ENCODE measurements at regions not wholly inside any gene's neighbourhood (a gene's known extent, or its start where the extent isn't known, plus 50 kb on each side); places are given as distances from the start of the nearest gene placed in this dataset.

DNA sequence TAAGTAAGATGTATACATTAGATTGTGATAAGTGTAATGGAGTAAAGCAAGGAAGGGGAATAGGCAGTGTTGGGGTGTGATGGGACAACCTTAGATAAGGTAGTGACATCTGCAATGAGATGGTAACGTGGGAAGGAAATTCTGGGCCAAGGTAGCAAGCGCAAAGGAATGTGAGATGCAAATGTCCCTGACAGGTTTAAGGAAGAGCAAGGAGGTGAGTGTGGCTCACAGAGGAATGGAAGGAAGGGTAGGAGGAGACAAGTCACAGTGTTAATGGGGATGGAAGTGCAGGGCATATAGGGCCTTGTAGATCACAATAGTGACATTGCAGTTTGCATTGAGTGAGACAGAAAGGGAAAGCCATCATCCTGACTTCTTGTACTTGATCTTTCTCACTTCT, 170.9 kb upstream of the FAM98A start:
- no peak overlapping the region for H3K9ac ChIP-seq (ENCODE audit: low read length)
- no peaks in the 10 kb centered on the region for H4K20me1 ChIP-seq (ENCODE audit: insufficient read depth)
- no peaks in the 10 kb centered on the region for H3K36me3 ChIP-seq (ENCODE audit: insufficient read depth, low read length)

DNA sequence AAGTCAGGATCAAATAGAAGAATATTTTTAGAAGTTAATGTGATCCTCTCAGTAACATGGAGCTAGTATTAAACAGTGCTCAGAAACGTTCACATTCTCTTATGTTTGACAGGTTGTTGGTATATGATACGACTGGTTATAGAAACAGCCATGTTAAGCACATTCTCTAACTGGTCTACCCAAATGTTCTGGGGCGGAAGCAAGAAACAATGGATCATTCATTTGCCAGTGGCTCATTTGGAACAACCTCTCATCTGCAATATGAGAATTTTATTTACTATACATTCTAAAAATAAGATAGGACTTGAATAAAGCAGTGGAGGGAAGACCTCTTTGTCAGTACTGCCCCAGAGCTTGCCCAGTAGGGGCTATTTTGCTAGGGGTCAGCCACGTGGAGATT, 167.1 kb upstream of the FAM98A start:
- H3K9ac ChIP-seq (ENCODE audit: low read length) = no peak overlapping the region

More for the DNA sequence above, 170.9 kb upstream of the FAM98A start:
- no peak overlapping the region for H3K4me3 ChIP-seq (ENCODE audit: low read length)
- no peak overlapping the region for H2AFZ ChIP-seq (ENCODE audit: low read depth, low read length)
- no peaks in the 10 kb centered on the region for H3K9me3 ChIP-seq (ENCODE audit: low read length)
- no peaks in the 10 kb centered on the region for H3K79me2 ChIP-seq (replicated peaks; ENCODE audit: insufficient read depth, low read length)
- no peaks in the 10 kb centered on the region for H3K9me2 ChIP-seq (ENCODE audit: insufficient read depth, low read length)
- H3K27me3 ChIP-seq (ENCODE audit: insufficient read depth, low read depth, low read length) = no peaks in the 10 kb centered on the region
- TF ChIP-seq, protein P1, sequence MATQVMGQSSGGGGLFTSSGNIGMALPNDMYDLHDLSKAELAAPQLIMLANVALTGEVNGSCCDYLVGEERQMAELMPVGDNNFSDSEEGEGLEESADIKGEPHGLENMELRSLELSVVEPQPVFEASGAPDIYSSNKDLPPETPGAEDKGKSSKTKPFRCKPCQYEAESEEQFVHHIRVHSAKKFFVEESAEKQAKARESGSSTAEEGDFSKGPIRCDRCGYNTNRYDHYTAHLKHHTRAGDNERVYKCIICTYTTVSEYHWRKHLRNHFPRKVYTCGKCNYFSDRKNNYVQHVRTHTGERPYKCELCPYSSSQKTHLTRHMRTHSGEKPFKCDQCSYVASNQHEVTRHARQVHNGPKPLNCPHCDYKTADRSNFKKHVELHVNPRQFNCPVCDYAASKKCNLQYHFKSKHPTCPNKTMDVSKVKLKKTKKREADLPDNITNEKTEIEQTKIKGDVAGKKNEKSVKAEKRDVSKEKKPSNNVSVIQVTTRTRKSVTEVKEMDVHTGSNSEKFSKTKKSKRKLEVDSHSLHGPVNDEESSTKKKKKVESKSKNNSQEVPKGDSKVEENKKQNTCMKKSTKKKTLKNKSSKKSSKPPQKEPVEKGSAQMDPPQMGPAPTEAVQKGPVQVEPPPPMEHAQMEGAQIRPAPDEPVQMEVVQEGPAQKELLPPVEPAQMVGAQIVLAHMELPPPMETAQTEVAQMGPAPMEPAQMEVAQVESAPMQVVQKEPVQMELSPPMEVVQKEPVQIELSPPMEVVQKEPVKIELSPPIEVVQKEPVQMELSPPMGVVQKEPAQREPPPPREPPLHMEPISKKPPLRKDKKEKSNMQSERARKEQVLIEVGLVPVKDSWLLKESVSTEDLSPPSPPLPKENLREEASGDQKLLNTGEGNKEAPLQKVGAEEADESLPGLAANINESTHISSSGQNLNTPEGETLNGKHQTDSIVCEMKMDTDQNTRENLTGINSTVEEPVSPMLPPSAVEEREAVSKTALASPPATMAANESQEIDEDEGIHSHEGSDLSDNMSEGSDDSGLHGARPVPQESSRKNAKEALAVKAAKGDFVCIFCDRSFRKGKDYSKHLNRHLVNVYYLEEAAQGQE (IDR thresholded peaks at IDR 0.05; ENCODE audit: borderline replicate concordance) = no peak
- TF ChIP-seq, protein P2, sequence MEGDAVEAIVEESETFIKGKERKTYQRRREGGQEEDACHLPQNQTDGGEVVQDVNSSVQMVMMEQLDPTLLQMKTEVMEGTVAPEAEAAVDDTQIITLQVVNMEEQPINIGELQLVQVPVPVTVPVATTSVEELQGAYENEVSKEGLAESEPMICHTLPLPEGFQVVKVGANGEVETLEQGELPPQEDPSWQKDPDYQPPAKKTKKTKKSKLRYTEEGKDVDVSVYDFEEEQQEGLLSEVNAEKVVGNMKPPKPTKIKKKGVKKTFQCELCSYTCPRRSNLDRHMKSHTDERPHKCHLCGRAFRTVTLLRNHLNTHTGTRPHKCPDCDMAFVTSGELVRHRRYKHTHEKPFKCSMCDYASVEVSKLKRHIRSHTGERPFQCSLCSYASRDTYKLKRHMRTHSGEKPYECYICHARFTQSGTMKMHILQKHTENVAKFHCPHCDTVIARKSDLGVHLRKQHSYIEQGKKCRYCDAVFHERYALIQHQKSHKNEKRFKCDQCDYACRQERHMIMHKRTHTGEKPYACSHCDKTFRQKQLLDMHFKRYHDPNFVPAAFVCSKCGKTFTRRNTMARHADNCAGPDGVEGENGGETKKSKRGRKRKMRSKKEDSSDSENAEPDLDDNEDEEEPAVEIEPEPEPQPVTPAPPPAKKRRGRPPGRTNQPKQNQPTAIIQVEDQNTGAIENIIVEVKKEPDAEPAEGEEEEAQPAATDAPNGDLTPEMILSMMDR (IDR thresholded peaks at IDR 0.05; ENCODE audit: poor library complexity, severe bottlenecking) = no peak
- TF ChIP-seq EZH2 (IDR thresholded peaks at IDR 0.05; ENCODE audit: borderline replicate concordance, insufficient read depth, low read length, poor library complexity, severe bottlenecking) = no peak
- no peak for TF ChIP-seq TAF1 (IDR thresholded peaks at IDR 0.05; ENCODE audit: low read depth)
- TF ChIP-seq SMC3 (conservative IDR thresholded peaks at IDR 0.05; ENCODE audit: poor library complexity) = no peak
- no peak for TF ChIP-seq EP300 (conservative IDR thresholded peaks at IDR 0.05; ENCODE audit: poor library complexity, severe bottlenecking)
- no peak for TF ChIP-seq MXI1 (conservative IDR thresholded peaks at IDR 0.05; ENCODE audit: poor library complexity, severe bottlenecking)
- no peak for TF ChIP-seq POLR2AphosphoS5 (IDR thresholded peaks at IDR 0.05)
- no peak for TF ChIP-seq RAD21 (conservative IDR thresholded peaks at IDR 0.05)
- no peak overlapping the region for H3K27ac ChIP-seq (ENCODE audit: low read length)
- H3K4me2 ChIP-seq (ENCODE audit: low read length) = no peak overlapping the region
- no peaks in the 10 kb centered on the region for H3F3A ChIP-seq (ENCODE audit: insufficient read depth, low read length, poor library complexity, severe bottlenecking)

More for the DNA sequence above, 167.1 kb upstream of the FAM98A start:
- H4K20me1 ChIP-seq (ENCODE audit: insufficient read depth) = no peaks in the 10 kb centered on the region
- no peak overlapping the region for H3K4me2 ChIP-seq (ENCODE audit: low read length)
- H3K79me2 ChIP-seq (replicated peaks; ENCODE audit: insufficient read depth, low read length) = no peaks in the 10 kb centered on the region
- H3K4me3 ChIP-seq (ENCODE audit: low read length) = no peak overlapping the region
- no peaks in the 10 kb centered on the region for H3K9me2 ChIP-seq (ENCODE audit: insufficient read depth, low read length)
- H2AFZ ChIP-seq (ENCODE audit: low read depth, low read length) = no peak overlapping the region
- no peak for TF ChIP-seq TAF1 (IDR thresholded peaks at IDR 0.05; ENCODE audit: low read depth)
- no peak for TF ChIP-seq EP300 (conservative IDR thresholded peaks at IDR 0.05; ENCODE audit: poor library complexity, severe bottlenecking)
- TF ChIP-seq, protein P2 (IDR thresholded peaks at IDR 0.05; ENCODE audit: poor library complexity, severe bottlenecking) = no peak
- TF ChIP-seq EZH2 (IDR thresholded peaks at IDR 0.05; ENCODE audit: borderline replicate concordance, insufficient read depth, low read length, poor library complexity, severe bottlenecking) = no peak
- TF ChIP-seq MXI1 (conservative IDR thresholded peaks at IDR 0.05; ENCODE audit: poor library complexity, severe bottlenecking) = no peak
- no peak for TF ChIP-seq POLR2AphosphoS5 (IDR thresholded peaks at IDR 0.05)
- TF ChIP-seq, protein P1 (IDR thresholded peaks at IDR 0.05; ENCODE audit: borderline replicate concordance) = no peak
- no peak for TF ChIP-seq RAD21 (conservative IDR thresholded peaks at IDR 0.05)
- no peak for TF ChIP-seq SMC3 (conservative IDR thresholded peaks at IDR 0.05; ENCODE audit: poor library complexity)
- H3F3A ChIP-seq (ENCODE audit: insufficient read depth, low read length, poor library complexity, severe bottlenecking) = no peaks in the 10 kb centered on the region
- no peaks in the 10 kb centered on the region for H3K36me3 ChIP-seq (ENCODE audit: insufficient read depth, low read length)
- H3K27me3 ChIP-seq (ENCODE audit: insufficient read depth, low read depth, low read length) = no peaks in the 10 kb centered on the region
- H3K27ac ChIP-seq (ENCODE audit: low read length) = peak overlapping the region; percentile 73
- H3K9me3 ChIP-seq (ENCODE audit: low read length) = no peaks in the 10 kb centered on the region
